Thyroid gland (tissue), 4 donors: ENCODE measurements at regions not wholly inside any gene's neighbourhood (a gene's known extent, or its start where the extent isn't known, plus 50 kb on each side); places are given as distances from the start of the nearest gene placed in this dataset.

ENCODE experiments used
- CTCF ChIP-seq, 6 experiments: fragments of 200-600 bp in 3 of 6; fragments of 450-650 bp in 3 of 6; sonication (generic) in 3 of 6; IDR thresholded peaks; one replicate each; pipeline ENCODE4 v1.5.1; 2016 to 2019; ENCODE audit warnings: antibody characterized with exemption in 6 of 6, mild to moderate bottlenecking in 2 of 6, inconsistent platforms in 1 of 6, moderate library complexity in 1 of 6
- POLR2A ChIP-seq, 2 donors: fragments of 450-650 bp; IDR thresholded peaks; one replicate each; pipeline ENCODE4 v1.6.1; 2017; ENCODE audit warnings: antibody characterized with exemption in 2 of 2, mild to moderate bottlenecking in 2 of 2, moderate library complexity in 1 of 2

- no peak for TF ChIP-seq CTCF (IDR thresholded peaks at IDR 0.05)
- no peak for TF ChIP-seq POLR2A (IDR thresholded peaks at IDR 0.05)
These were observed 216.1 kb downstream of the MTHFS start for GRCh38 chr15:79680720-79681119.
